IMR-90 (cell line): ENCODE measurements at regions not wholly inside any gene's neighbourhood (a gene's known extent, or its start where the extent isn't known, plus 50 kb on each side); places are given as distances from the start of the nearest gene placed in this dataset.

Source experiments
- ATAC-seq: fragments of 200-7000 bp; cut with Tn5 transposase; 2 replicates; pipeline ENCODE4 v1.9.1; 2020; ENCODE audit warnings: low read depth, mild to moderate bottlenecking, moderate library complexity
- BruUV-seq: library from RNA; stranded (reverse); fragments of 400-500 nt; replicated peaks from 2 replicates; lab custom pipeline; 2021; lab: Mats Ljungman, UMichigan
- CTCF ChIA-PET: fragments of 300-600 bp; formaldehyde crosslinking; extraction: SDS; loops from one replicate; lab custom pipeline; 2021; ENCODE audit warnings: antibody characterized with exemption; lab: Yijun Ruan, JAX
- POLR2A ChIA-PET: fragments of 300-600 bp; sonication (Branson Sonifier 250); formaldehyde crosslinking; loops from one replicate; lab custom pipeline; 2022; ENCODE audit warnings: antibody characterized with exemption; ENCODE audit not compliant: unreplicated experiment; lab: Charles Lee
- DNase-seq: peaks from one replicate; pipeline ENCODE4 v3.0.0; 2013
- H2AFZ ChIP-seq: replicated peaks from 2 replicates; pipeline ENCODE3; 2013; ENCODE audit warnings: low read length, mild to moderate bottlenecking; ENCODE audit not compliant: poor library complexity
- H2AK5ac ChIP-seq: 2 replicates; pipeline ENCODE4 v1.6.1; 2013; ENCODE audit warnings: low read depth, low read length, inconsistent platforms
- H2AK9ac ChIP-seq: replicated peaks from 2 replicates; pipeline ENCODE3; 2013; ENCODE audit warnings: mild to moderate bottlenecking, low read depth, low read length, moderate library complexity; ENCODE audit not compliant: poor library complexity
- H2BK120ac ChIP-seq: 2 replicates; pipeline ENCODE4 v1.6.1; 2013; ENCODE audit warnings: low read depth, low read length, inconsistent platforms
- H2BK15ac ChIP-seq: 3 replicates; pipeline ENCODE4 v1.6.1; 2013; ENCODE audit warnings: low read depth, low read length, inconsistent platforms
- H2BK20ac ChIP-seq: 2 replicates; pipeline ENCODE4 v1.6.1; 2013; ENCODE audit warnings: low read depth, mild to moderate bottlenecking, inconsistent platforms, low read length, moderate library complexity
- H2BK5ac ChIP-seq: 2 replicates; pipeline ENCODE4 v1.6.1; 2013; ENCODE audit warnings: mild to moderate bottlenecking, low read depth, low read length, inconsistent platforms; ENCODE audit not compliant: poor library complexity, severe bottlenecking
- H3K14ac ChIP-seq: replicated peaks from 2 replicates; pipeline ENCODE4 v1.6.1; 2013; ENCODE audit warnings: low read depth, low read length, inconsistent platforms
- H3K18ac ChIP-seq: 2 replicates; pipeline ENCODE4 v1.6.1; 2013; ENCODE audit warnings: low read depth, low read length, control low read depth
- H3K23ac ChIP-seq: 2 replicates; pipeline ENCODE4 v1.6.1; 2013; ENCODE audit warnings: low read depth, low read length, inconsistent platforms
- H3K27ac ChIP-seq: 2 replicates; pipeline ENCODE4 v1.5.1; 2013; ENCODE audit warnings: mild to moderate bottlenecking, control low read depth, low read length; ENCODE audit not compliant: insufficient read depth
- H3K27me3 ChIP-seq: 2 replicates; pipeline ENCODE4 v1.6.1; 2013; ENCODE audit warnings: low read length; ENCODE audit not compliant: control insufficient read depth, insufficient read depth
- H3K36me3 ChIP-seq: 2 replicates; pipeline ENCODE4 v1.6.1; 2013; ENCODE audit warnings: low read length, mixed read lengths; ENCODE audit not compliant: control insufficient read depth, insufficient read depth
- H3K4ac ChIP-seq: 2 replicates; pipeline ENCODE4 v1.6.1; 2013; ENCODE audit warnings: low read depth, low read length, inconsistent platforms
- H3K4me1 ChIP-seq: 2 replicates; pipeline ENCODE4 v1.6.1; 2013; ENCODE audit warnings: low read length, mixed read lengths; ENCODE audit not compliant: control insufficient read depth, insufficient read depth
- H3K4me2 ChIP-seq: 2 replicates; pipeline ENCODE4 v1.6.1; 2013; ENCODE audit warnings: low read depth, mild to moderate bottlenecking, control low read depth, low read length, moderate library complexity
- H3K4me3 ChIP-seq: 2 replicates; pipeline ENCODE4 v1.5.1; 2013; ENCODE audit warnings: low read depth, mild to moderate bottlenecking, control low read depth, low read length, moderate library complexity; ENCODE audit not compliant: insufficient read depth
- H3K56ac ChIP-seq: 2 replicates; pipeline ENCODE4 v1.6.1; 2013; ENCODE audit warnings: low read length, inconsistent platforms; ENCODE audit not compliant: insufficient read depth; ENCODE audit errors: extremely low read depth
- H3K79me1 ChIP-seq, 2 experiments: 2 replicates each; pipeline ENCODE4 v1.6.1; 2013; ENCODE audit warnings: low read length in 2 of 2, inconsistent platforms in 1 of 2, low read depth in 1 of 2
- H3K9ac ChIP-seq: 2 replicates; pipeline ENCODE4 v1.6.1; 2013; ENCODE audit warnings: low read depth, low read length, control low read depth
- H3K9me1 ChIP-seq: 2 replicates; pipeline ENCODE4 v1.6.1; 2013; ENCODE audit warnings: low read length, inconsistent platforms; ENCODE audit not compliant: insufficient read depth
- H3K9me3 ChIP-seq: 2 replicates; pipeline ENCODE4 v1.6.1; 2013; ENCODE audit warnings: low read length; ENCODE audit not compliant: control insufficient read depth, insufficient read depth
- H4K20me1 ChIP-seq: 2 replicates; pipeline ENCODE4 v1.6.1; 2013; ENCODE audit warnings: low read length, inconsistent platforms; ENCODE audit not compliant: insufficient read depth
- H4K5ac ChIP-seq: 2 replicates; pipeline ENCODE4 v1.6.1; 2013; ENCODE audit warnings: mild to moderate bottlenecking, low read depth, low read length, control low read depth
- H4K8ac ChIP-seq, 2 experiments: 2 replicates each; pipeline ENCODE4 v1.6.1; 2013; ENCODE audit warnings: low read depth in 2 of 2, low read length in 2 of 2, control low read depth in 1 of 2, inconsistent platforms in 1 of 2
- H4K91ac ChIP-seq: 2 replicates; pipeline ENCODE4 v1.6.1; 2013; ENCODE audit warnings: low read depth, low read length, inconsistent platforms; ENCODE audit not compliant: insufficient read depth
- BHLHE40 ChIP-seq: fragments of 150-350 bp; IDR thresholded peaks from 2 replicates; pipeline ENCODE4 v1.6.1; 2016; ENCODE audit warnings: mild to moderate bottlenecking, low read depth, low read length
- CEBPB ChIP-seq: IDR thresholded peaks from 2 replicates; pipeline ENCODE4 v1.6.1; 2012; ENCODE audit warnings: low read depth, low read length, improper control_type of control experiment
- CHD1 ChIP-seq: IDR thresholded peaks from 2 replicates; pipeline ENCODE4 v1.6.1; 2012; ENCODE audit warnings: low read depth, low read length, improper control_type of control experiment
- FOS ChIP-seq: fragments of 150-350 bp; IDR thresholded peaks from 2 replicates; pipeline ENCODE4 v1.6.1; 2016; ENCODE audit warnings: low read depth, low read length
- MAFK ChIP-seq: IDR thresholded peaks from 2 replicates; pipeline ENCODE4 v1.6.1; 2012; ENCODE audit warnings: low read depth, low read length, improper control_type of control experiment
- MAZ ChIP-seq: IDR thresholded peaks from 2 replicates; pipeline ENCODE4 v1.6.1; 2012; ENCODE audit warnings: low read depth, mild to moderate bottlenecking, low read length, improper control_type of control experiment, moderate library complexity, borderline replicate concordance
- MXI1 ChIP-seq: IDR thresholded peaks from 2 replicates; pipeline ENCODE4 v1.6.1; 2012; ENCODE audit warnings: low read depth, mild to moderate bottlenecking, low read length, moderate library complexity, borderline replicate concordance
- NFE2L2 ChIP-seq: fragments of 150-350 bp; IDR thresholded peaks from 2 replicates; pipeline ENCODE4 v1.6.1; 2016; ENCODE audit warnings: low read depth, mild to moderate bottlenecking, low read length
- POLR2A ChIP-seq: IDR thresholded peaks from 2 replicates; pipeline ENCODE4 v1.6.1; 2012; ENCODE audit warnings: mild to moderate bottlenecking, low read depth, low read length
- RAD21 ChIP-seq: IDR thresholded peaks from 2 replicates; pipeline ENCODE4 v1.6.1; 2012; ENCODE audit warnings: low read length, improper control_type of control experiment
- RCOR1 ChIP-seq: IDR thresholded peaks from 2 replicates; pipeline ENCODE4 v1.6.1; 2012; ENCODE audit warnings: mild to moderate bottlenecking, low read length, improper control_type of control experiment; ENCODE audit not compliant: insufficient replicate concordance
- RFX5 ChIP-seq: IDR thresholded peaks from 2 replicates; pipeline ENCODE4 v1.8.0; 2012; ENCODE audit warnings: low read depth, mild to moderate bottlenecking, low read length, moderate library complexity
- SMC3 ChIP-seq: fragments of 150-350 bp; IDR thresholded peaks from 2 replicates; pipeline ENCODE4 v1.6.1; 2016; ENCODE audit warnings: low read depth, mild to moderate bottlenecking, antibody characterized with exemption, low read length, moderate library complexity
- WGBS, 2 experiments: methylation state at CpG; one replicate each; pipeline versions ENCODE4 v1.1.5 to v1.1.7; 2013; ENCODE audit warnings: missing lambda C conversion rate in 2 of 2; ENCODE audit not compliant: insufficient read length in 1 of 2; ENCODE audit errors: extremely low coverage in 2 of 2; 5-methylcytosine and 5-hydroxymethylcytosine counted together
- dilution Hi-C: fragments of 300-500 bp; cut with HindIII; formaldehyde crosslinking; loops from one replicate; pipeline ENCODE4 v1.14.3; 2018; ENCODE audit warnings: low sequenced_read_pairs; ENCODE audit not compliant: unreplicated experiment
- in situ Hi-C: fragments of 300-500 bp; cut with MboI; formaldehyde crosslinking; loops from 3 replicates; pipeline ENCODE4 v1.14.3; 2019; ENCODE audit warnings: low sequenced_read_pairs, inconsistent platforms, mixed read lengths
- intact Hi-C: fragments of 100-400 bp; cut with micrococcal nuclease; formaldehyde crosslinking; loops from 2 replicates; pipeline ENCODE4 v1.10.0; 2022
- TF ChIP-seq, protein P1 (sequence below): conservative IDR thresholded peaks from 2 replicates; pipeline ENCODE4 v1.5.1; 2012; ENCODE audit warnings: mild to moderate bottlenecking, low read depth, low read length, improper control_type of control experiment
- TF ChIP-seq, protein P2 (sequence below): fragments of 150-350 bp; IDR thresholded peaks from 2 replicates; pipeline ENCODE4 v1.6.1; 2016; ENCODE audit warnings: low read depth, mild to moderate bottlenecking, low read length, moderate library complexity, borderline replicate concordance
- TF ChIP-seq, protein P3 (sequence below): fragments of 150-350 bp; IDR thresholded peaks from 2 replicates; pipeline ENCODE4 v1.6.1; 2017; ENCODE audit warnings: mild to moderate bottlenecking, antibody characterized with exemption, low read length, low read depth

DNA sequence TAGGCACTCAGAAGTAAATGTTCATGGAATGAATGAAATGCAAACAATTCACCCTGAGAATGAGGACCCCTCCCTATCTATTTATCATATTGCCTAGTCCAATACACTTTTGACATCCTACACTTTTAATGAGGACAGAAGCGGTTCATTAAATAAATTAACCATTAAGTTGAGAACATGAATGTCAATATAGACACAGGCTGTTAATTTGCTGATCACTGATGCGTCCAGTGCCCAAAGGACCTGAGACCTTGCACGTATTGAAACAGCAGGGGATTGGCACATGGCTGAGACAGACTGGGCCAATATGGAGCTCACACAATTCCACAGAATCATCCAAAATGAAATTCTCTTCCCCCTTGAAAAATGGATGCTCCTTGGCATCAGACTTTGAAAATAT, 430.0 kb downstream of the SLC4A3 start:
- no peak overlapping the region for H2AK9ac ChIP-seq
- no peak overlapping the region for H2BK20ac ChIP-seq
- no peak for TF ChIP-seq NFE2L2
- TF ChIP-seq, protein P1, sequence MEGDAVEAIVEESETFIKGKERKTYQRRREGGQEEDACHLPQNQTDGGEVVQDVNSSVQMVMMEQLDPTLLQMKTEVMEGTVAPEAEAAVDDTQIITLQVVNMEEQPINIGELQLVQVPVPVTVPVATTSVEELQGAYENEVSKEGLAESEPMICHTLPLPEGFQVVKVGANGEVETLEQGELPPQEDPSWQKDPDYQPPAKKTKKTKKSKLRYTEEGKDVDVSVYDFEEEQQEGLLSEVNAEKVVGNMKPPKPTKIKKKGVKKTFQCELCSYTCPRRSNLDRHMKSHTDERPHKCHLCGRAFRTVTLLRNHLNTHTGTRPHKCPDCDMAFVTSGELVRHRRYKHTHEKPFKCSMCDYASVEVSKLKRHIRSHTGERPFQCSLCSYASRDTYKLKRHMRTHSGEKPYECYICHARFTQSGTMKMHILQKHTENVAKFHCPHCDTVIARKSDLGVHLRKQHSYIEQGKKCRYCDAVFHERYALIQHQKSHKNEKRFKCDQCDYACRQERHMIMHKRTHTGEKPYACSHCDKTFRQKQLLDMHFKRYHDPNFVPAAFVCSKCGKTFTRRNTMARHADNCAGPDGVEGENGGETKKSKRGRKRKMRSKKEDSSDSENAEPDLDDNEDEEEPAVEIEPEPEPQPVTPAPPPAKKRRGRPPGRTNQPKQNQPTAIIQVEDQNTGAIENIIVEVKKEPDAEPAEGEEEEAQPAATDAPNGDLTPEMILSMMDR, result no peak
- TF ChIP-seq MXI1, result no peak
- TF ChIP-seq BHLHE40, result no peak
- no peak for TF ChIP-seq RCOR1
- TF ChIP-seq MAFK, result no peak
- TF ChIP-seq POLR2A, result no peak
- TF ChIP-seq MAZ, result no peak
- TF ChIP-seq FOS, result no peak
- TF ChIP-seq CHD1, result no peak
- TF ChIP-seq, protein P2, sequence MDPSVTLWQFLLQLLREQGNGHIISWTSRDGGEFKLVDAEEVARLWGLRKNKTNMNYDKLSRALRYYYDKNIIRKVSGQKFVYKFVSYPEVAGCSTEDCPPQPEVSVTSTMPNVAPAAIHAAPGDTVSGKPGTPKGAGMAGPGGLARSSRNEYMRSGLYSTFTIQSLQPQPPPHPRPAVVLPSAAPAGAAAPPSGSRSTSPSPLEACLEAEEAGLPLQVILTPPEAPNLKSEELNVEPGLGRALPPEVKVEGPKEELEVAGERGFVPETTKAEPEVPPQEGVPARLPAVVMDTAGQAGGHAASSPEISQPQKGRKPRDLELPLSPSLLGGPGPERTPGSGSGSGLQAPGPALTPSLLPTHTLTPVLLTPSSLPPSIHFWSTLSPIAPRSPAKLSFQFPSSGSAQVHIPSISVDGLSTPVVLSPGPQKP, result no peak
- no peak for TF ChIP-seq RFX5
- TF ChIP-seq SMC3, result no peak
- no peak for TF ChIP-seq CEBPB
- no peak for TF ChIP-seq RAD21
- TF ChIP-seq, protein P3, sequence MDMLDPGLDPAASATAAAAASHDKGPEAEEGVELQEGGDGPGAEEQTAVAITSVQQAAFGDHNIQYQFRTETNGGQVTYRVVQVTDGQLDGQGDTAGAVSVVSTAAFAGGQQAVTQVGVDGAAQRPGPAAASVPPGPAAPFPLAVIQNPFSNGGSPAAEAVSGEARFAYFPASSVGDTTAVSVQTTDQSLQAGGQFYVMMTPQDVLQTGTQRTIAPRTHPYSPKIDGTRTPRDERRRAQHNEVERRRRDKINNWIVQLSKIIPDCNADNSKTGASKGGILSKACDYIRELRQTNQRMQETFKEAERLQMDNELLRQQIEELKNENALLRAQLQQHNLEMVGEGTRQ, result no peak
- no peak overlapping the region for H2BK5ac ChIP-seq
- H2AK5ac ChIP-seq, result no peak overlapping the region
- no TSS peak for BruUV-seq
- no peaks in the 10 kb centered on the region for H3K4me1 ChIP-seq
- no peaks in the 10 kb centered on the region for H4K20me1 ChIP-seq
- no peak overlapping the region for H3K9ac ChIP-seq
- H3K27me3 ChIP-seq, result no peaks in the 10 kb centered on the region
- in situ Hi-C loops (no loop called here), dilution Hi-C loops (no loop called here), intact Hi-C loops (no loop called here)
- H3K9me1 ChIP-seq, result no peaks in the 10 kb centered on the region
- H4K8ac ChIP-seq, result no peak overlapping the region
- H3K23ac ChIP-seq, result no peak overlapping the region
- DNase-seq, result no peak
- WGBS, 2 experiments, result no CpG with 5 or more reads among the region's 3 CpGs
- no peak overlapping the region for H3K4ac ChIP-seq
- ATAC-seq, result no peak
- no peak overlapping the region for H4K91ac ChIP-seq
- H2AFZ ChIP-seq, result no peak overlapping the region
- ChIA-PET POLR2A (no interaction called here), CTCF (no interaction called here)
- H3K27ac ChIP-seq, result no peak overlapping the region
- H3K9me3 ChIP-seq, result no peaks in the 10 kb centered on the region
- no peak overlapping the region for H4K5ac ChIP-seq
- H3K18ac ChIP-seq, result no peak overlapping the region
- no peak overlapping the region for H3K4me2 ChIP-seq
- H3K4me3 ChIP-seq, result no peak overlapping the region
- H3K79me1 ChIP-seq, result no peaks in the 10 kb centered on the region
- H2BK15ac ChIP-seq, result no peak overlapping the region
- no peak overlapping the region for H3K14ac ChIP-seq
- no peaks in the 10 kb centered on the region for H3K36me3 ChIP-seq
- no peak overlapping the region for H2BK120ac ChIP-seq
- H3K56ac ChIP-seq, result no peak overlapping the region
